Transverse colon (tissue), 4 donors: ENCODE measurements at regions not wholly inside any gene's neighbourhood (a gene's known extent, or its start where the extent isn't known, plus 50 kb on each side); places are given as distances from the start of the nearest gene placed in this dataset.

Experiments
- POLR2A ChIP-seq: fragments of 450-650 bp; IDR thresholded peaks from one replicate; pipeline ENCODE4 v1.6.1; 2016; ENCODE audit warnings: antibody characterized with exemption, mild to moderate bottlenecking, moderate library complexity
- POLR2AphosphoS5 ChIP-seq, 3 donors: sonication (generic); formaldehyde crosslinking; IDR thresholded peaks; one replicate each; pipeline ENCODE4 v1.6.1; 2016; ENCODE audit warnings: antibody characterized with exemption in 3 of 3
- TF ChIP-seq, protein P1 (sequence below), 5 experiments: fragments of 200-600 bp in 3 of 5; fragments of 450-650 bp in 2 of 5; sonication (generic) in 3 of 5; IDR thresholded peaks; 1 replicate in 2 of 5; 2 replicates in 3 of 5; pipeline ENCODE4 v1.5.1; 2016 to 2017; ENCODE audit warnings: antibody characterized with exemption in 5 of 5, inconsistent platforms in 3 of 5, mild to moderate bottlenecking in 2 of 5, moderate library complexity in 1 of 5

DNA sequence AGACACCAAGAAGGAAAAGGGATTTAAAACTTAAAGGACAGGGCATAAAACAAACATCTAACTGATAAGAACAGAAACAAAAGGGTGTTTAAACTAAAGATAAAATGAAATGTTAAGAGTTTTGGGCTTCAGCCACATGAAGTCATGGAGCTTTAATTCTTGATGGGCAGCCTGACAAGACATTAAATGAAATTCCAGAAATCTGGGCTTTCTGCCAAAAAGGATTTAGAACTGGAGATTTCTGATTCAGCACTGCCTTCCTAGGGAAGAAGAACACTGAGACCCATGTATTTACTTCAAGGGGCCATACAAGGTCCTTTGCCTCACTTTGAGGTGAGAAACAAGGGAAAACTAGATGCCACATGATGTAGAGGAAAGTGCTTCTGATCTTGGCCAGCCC lies 355.9 kb upstream of the RAG2 start:
- TF ChIP-seq POLR2AphosphoS5 (IDR thresholded peaks at IDR 0.05), result no peak
- no peak for TF ChIP-seq POLR2A
- TF ChIP-seq, protein P1, sequence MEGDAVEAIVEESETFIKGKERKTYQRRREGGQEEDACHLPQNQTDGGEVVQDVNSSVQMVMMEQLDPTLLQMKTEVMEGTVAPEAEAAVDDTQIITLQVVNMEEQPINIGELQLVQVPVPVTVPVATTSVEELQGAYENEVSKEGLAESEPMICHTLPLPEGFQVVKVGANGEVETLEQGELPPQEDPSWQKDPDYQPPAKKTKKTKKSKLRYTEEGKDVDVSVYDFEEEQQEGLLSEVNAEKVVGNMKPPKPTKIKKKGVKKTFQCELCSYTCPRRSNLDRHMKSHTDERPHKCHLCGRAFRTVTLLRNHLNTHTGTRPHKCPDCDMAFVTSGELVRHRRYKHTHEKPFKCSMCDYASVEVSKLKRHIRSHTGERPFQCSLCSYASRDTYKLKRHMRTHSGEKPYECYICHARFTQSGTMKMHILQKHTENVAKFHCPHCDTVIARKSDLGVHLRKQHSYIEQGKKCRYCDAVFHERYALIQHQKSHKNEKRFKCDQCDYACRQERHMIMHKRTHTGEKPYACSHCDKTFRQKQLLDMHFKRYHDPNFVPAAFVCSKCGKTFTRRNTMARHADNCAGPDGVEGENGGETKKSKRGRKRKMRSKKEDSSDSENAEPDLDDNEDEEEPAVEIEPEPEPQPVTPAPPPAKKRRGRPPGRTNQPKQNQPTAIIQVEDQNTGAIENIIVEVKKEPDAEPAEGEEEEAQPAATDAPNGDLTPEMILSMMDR (IDR thresholded peaks at IDR 0.05), result no peak
